ENCODE measurements at regions not wholly inside any gene's neighbourhood (a gene's known extent, or its start where the extent isn't known, plus 50 kb on each side); places are given as distances from the start of the nearest gene placed in this dataset.
"Not testable (repeated sequence)": the region's sequence is repeated elsewhere in the genome, so short reads cannot be mapped to it uniquely, and the experiment has no call there.

DNA sequence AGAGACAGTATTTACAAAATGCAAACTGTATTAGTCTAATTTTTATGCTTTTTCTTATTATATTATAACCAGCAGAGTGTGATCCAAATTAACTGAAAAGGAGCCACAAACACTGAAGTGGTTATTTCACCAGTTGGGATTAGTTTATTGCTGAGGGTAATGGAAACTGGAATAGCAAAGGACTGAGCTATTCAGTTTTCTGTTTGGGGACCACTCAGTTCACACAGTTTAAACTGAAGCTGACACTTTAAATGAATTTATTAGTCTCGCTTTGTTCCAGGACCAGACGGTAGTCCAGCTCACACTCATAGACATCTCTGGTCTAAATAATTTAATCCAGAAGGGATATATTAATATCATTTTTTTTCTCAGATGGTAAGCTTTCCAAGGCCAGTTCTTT is 410.7 kb downstream of the LTN1 start:
- no peak for DNase-seq

DNA sequence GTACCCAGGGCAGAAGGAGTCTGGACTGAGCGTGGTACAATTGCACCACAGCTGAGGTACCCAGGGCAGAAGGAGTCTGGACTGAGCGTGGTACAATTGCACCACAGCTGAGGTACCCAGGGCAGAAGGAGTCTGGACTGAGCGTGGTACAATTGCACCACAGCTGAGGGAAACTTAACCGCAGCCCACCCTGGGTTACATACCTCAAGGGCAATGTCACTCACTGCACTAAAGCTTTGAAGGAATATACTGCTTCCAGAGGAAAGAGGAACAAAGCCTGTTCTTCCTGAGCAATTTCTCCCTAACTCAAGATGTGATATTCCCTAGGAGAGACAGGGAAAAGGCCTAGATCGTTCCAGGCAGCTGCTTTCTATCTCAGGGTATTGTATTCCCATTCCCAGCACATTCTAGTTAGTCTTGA is 411.4 kb downstream of the LTN1 start:
- DNase-seq: not testable (repeated sequence)

DNA sequence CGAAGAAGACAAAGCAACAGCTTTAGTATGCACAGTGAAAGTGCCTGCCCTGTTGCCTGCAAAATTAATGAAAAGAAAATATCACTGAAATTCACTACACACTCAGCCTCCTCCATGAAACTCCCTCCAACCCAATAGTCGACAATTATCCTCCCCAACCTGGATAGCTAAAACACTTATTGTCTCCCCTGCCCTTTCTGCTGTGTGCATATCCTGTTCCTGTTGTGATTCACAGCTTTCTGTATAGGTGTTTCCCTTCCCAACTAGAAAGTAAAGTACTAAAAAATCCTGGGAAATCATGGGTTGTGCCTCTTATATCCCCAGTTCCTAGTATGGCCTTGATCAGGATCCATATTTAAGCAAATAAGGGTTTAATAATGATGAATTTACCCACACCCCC is 412.1 kb downstream of the LTN1 start:
- DNase-seq: no peak

- peak; percentile 60 for DNase-seq
Measured at GRCh38 chr21:28579986-28580550, 412.6 kb downstream of the LTN1 start.

GRCh38 chr21:28568692-28569091 is 424.0 kb downstream of the LTN1 start:
- DNase-seq: no peak

DNA sequence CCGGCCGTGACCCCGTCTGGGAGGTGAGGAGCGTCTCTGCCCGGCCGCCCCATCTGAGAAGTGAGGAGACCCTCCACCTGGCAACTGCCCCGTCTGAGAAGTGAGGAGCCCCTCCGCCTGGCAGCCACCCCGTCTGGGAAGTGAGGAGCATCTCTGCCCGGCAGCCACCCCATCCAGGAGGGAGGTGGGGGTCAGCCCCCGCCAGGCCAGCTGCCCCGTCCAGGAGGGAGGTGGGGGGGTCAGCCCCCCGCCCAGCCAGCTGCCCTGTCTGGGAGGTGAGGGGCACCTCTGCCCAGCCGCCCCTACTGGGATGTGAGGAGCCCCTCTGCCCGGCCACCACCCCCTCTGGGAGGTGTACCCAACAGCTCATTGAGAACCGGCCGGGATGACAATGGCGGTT is 428.7 kb downstream of the LTN1 start:
- DNase-seq: not testable (repeated sequence)

- no peak for DNase-seq
Measured at GRCh38 chr21:28561772-28562171, 430.9 kb downstream of the LTN1 start.

DNA sequence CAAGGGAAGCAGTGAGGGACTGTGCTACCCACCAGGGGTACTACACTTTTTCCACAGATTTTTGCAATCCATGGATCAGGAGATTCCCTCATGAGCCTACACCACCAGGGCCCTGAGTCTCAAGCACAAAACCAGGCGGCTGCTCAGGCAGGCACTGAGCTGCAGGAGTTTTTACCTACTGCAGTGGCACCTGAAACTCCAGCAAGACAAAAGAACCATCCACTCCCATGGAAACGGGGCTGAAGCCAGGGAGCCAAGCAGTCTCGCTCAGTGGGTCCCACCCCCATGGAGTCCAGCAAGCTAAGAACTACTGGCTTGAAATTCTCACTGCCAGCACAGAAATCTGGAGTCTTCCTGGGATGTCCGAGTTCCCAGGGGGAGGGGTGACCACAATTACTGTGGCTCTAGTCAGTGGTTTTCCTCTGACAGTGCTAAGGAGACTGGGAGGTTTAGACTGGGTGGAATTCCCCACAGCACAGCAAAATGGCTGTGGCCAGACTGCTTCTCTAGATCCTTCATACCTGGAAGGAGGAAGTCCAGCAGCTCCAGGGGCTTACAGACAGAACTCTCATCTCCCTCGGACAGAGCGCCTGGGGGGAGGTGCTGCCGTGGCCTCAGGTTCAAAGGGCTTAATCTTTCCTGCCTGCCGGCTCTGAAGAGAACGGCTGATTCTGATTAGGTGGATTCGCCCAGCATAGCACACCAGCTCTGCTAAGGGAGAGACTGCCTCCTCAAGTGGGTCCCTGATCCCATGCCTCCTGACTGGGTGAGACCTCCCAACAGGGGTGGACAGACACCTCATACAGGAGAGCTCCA is 437.8 kb downstream of the LTN1 start:
- peak; percentile 86 for DNase-seq

DNA sequence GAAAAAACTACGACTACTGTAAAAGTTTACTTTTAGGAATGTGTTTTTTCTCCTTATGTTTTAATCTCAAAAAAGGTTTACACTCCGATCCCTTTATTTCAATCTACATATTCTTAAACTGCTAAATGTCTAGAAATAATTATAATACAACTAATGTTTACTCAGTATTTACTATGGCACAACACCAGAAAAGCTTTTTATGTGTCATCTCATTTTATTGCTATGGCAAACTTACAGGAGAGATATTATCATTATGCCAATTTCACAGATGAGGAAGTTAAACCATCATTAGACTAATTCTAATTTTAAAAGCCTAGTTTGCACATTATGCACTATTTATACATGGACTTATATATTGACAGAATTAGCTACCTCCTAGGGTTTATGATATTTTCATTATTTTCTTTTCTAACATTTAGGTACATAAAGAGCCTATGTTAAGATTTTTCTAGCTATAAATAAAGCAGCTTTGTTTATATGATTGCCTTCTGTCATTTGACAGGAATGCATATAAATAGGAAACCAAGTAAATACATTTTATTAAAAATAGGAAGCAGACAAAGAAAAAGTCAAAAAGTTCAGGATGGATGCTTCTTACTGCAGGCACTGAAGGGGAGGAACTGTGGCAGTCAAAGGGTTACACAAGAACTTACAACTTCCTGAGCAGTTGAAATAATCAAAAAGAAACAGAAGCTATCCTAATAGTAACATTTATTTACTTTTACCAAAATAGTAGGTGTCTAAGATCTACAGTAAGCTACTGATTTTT is 442.4 kb downstream of the LTN1 start:
- DNase-seq: no peak

DNA sequence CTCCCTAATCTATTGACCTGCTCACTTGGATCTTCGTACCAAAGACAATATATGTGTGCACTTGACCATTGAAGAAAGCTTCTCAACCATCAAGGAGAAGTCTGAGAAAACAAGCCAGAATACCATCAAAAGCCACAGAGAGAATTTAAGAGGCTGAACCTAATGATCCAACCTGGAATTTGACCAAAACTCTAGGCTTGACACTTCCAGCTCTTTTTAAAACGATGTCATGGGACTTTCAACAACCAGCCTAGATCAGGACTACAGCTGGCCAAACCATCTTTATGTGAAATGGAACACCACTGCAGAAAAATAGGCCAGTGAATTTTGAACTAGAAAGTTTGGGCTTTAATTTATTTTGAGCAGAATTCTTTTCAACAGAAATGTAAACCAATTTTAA is 444.4 kb downstream of the LTN1 start:
- DNase-seq: no peak

- DNase-seq: no peak
Measured at GRCh38 chr21:28547766-28548165, 444.9 kb downstream of the LTN1 start.

GRCh38 chr21:28543975-28544374 is 448.7 kb downstream of the LTN1 start:
- DNase-seq: no peak

DNA sequence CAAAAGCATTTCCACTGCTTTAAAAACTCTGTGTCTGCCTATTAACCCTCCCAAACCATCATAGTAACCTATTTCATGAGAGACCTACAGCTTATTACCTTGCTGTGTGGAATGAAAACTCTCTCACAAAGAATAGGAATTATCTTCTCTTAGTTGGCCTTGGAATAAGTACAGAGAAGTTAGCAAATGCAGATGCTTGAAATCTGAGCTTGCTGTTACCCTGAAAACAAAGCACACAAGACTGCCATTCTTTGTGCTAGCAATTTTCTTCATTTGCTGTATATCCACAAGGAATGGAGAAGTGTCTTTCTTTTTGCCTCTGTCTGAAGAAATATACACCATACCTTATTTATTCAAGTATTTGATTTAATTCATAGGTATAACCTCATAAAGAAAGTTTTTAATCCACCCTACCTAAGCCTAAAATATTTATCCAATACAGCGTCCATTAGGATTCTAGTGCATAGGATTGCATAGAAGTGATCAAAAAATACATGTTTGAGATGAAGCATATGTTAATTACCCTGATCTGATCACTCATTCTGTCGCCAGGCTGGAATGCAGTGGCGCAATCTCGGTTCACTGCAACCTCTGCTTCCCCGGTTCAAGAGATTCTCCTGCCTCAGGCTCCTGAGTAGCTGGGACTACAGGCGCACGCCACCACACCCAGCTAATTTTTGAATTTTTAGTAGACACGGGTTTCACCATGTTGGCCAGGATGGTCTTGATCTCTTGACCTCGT is 451.1 kb downstream of the LTN1 start:
- no peak for DNase-seq

DNA sequence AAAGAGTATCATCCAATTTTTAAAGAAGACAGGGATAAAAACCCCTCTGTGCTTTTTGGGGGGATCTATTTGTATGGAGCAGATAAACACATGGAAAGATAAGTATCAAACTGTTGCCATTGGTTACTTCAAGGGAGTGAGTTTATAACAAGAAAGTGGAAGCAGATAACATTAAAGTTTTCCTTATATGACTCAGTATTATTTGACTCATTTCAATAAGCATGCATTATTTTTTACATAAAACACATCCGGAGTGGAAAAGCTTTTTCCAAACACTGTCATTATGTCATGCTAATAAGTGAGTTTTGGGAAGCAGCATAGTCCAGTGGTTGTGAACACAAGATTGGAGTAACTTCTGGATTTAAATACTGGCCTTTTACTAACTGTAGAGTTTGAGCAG is 452.2 kb downstream of the LTN1 start:
- no peak for DNase-seq

DNA sequence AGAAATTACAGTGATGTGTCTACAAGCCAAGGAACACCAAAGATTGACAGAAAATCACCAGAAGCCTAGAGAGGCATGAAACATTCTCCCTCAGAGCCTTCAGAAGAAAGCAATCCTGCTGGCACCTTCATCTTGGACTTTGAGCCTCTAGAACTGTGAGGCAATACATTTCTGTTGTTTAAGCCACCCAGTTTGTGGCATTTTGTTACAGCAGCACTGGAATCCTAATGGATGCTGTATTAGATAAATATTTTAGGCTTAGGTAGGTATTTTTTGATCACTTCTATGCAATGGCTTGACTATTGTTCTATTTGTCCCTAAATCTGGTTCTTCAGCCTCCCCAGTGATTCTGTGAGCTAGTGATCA is 453.1 kb downstream of the LTN1 start:
- no peak for DNase-seq

GRCh38 chr21:28538987-28539622 is 453.6 kb downstream of the LTN1 start:
- DNase-seq: no peak

- no peak for DNase-seq
Measured at GRCh38 chr21:28537371-28538079, 455.2 kb downstream of the LTN1 start.

- DNase-seq: no peak
Measured at GRCh38 chr21:28532446-28532845, 460.2 kb downstream of the LTN1 start.

DNA sequence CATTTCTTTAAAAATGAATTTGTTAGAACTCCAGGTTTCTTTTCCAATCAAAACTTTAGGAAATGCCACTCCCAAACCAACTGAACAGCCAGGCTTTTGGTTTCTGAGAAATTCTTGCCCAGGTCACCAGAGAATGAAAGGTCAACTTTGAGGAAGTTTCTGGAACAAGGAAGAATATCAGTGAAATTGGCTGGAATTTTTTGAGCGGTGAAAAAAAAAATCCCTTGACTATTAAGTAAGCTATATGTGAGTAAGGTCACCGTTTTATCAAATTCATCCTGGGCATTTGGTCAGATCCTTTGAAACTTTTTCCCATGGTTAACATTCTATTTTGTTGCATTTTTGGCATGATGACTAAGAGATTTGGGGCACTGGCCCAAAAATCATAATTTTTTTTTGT is 469.3 kb downstream of the LTN1 start:
- no peak for DNase-seq

DNA sequence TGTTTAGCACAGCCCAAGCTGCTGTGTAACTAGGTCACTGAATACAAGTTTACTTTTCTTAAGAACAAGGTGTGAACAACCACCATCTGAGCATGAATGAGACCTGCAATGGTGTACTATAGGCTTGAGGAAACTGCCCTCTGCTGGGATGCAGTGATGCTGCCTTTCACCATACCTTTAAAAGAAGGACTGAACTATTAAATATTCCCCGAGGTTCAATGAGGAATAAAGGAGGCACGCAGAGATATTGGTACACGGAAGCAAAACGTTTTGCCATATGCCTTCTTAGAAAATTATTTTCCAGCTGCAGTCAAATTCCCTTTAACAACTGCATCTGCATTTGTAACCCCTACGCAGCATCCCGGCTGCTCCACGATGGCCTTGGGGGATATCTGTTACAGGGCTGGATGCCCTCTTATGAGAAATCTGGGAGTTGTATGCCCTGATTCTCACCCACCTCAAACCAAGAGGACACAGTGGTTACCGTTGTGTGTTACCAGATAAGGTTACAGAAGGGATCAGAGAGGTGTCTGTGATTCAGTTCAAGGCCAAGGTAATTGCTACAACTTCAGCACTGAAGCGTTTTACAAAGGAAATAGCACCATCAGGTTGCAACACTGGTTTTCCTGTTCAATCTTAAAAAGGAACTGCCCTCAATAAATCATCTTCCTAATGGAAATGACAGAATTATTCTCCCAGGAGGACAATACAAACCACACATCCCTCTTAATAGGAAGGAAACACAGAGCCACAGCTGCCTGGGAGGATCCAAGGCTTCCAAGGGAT is 470.5 kb downstream of the LTN1 start:
- no peak for DNase-seq

GRCh38 chr21:28518630-28519029 is 474.0 kb downstream of the LTN1 start:
- DNase-seq: no peak

Data from islet precursor cell (in vitro differentiated cells).